PC-9 (cell line): ENCODE measurements at regions not wholly inside any gene's neighbourhood (a gene's known extent, or its start where the extent isn't known, plus 50 kb on each side); places are given as distances from the start of the nearest gene placed in this dataset.

Experiments used
- BruUV-seq: library from RNA; stranded (reverse); fragments of 400-500 nt; replicated peaks from 2 replicates; lab custom pipeline; 2021; lab: Mats Ljungman, UMichigan
- CTCF ChIA-PET: fragments of 300-600 bp; sonication (Branson Sonifier 250); formaldehyde crosslinking; loops from one replicate; lab custom pipeline; 2022; ENCODE audit warnings: antibody characterized with exemption; lab: Charles Lee
- POLR2A ChIA-PET: fragments of 300-600 bp; sonication (Branson Sonifier 250); formaldehyde crosslinking; loops from one replicate; lab custom pipeline; 2022; ENCODE audit warnings: antibody characterized with exemption; ENCODE audit not compliant: unreplicated experiment; lab: Charles Lee
- DNase-seq, 2 experiments: peaks; one replicate each; pipeline versions ENCODE4 v3.0.0 to v3.0.0-alpha.2; 2015 to 2022; ENCODE audit warnings: mixed read lengths in 1 of 2
- H2AFZ ChIP-seq: fragments of 200-600 bp; sonication (generic); 2 replicates; pipeline ENCODE4 v1.8.1; 2017; ENCODE audit warnings: antibody characterized with exemption
- H3F3A ChIP-seq: fragments of 200-600 bp; sonication (generic); 2 replicates; pipeline ENCODE4 v1.8.1; 2017; ENCODE audit warnings: antibody characterized with exemption, mild to moderate bottlenecking, low read depth; ENCODE audit not compliant: insufficient read depth
- H3K27ac ChIP-seq: fragments of 200-600 bp; sonication (generic); 2 replicates; pipeline ENCODE4 v1.6.1; 2016; ENCODE audit warnings: mixed run types
- H3K27me3 ChIP-seq: fragments of 200-600 bp; sonication (generic); 2 replicates; pipeline ENCODE4 v1.6.1; 2016; ENCODE audit warnings: low read depth, mixed run types; ENCODE audit not compliant: insufficient read depth
- H3K36me3 ChIP-seq: fragments of 200-600 bp; sonication (generic); 2 replicates; pipeline ENCODE4 v1.6.1; 2016; ENCODE audit warnings: low read depth, mixed run types
- H3K4me1 ChIP-seq: fragments of 200-600 bp; sonication (generic); replicated peaks from 2 replicates; pipeline ENCODE4 v1.6.1; 2016; ENCODE audit warnings: mixed run types; ENCODE audit not compliant: insufficient read depth
- H3K4me2 ChIP-seq: fragments of 200-600 bp; sonication (generic); 2 replicates; pipeline ENCODE4 v1.6.1; 2017; ENCODE audit warnings: mixed run types
- H3K4me3 ChIP-seq: fragments of 200-600 bp; sonication (generic); 2 replicates; pipeline ENCODE4 v1.6.1; 2016; ENCODE audit warnings: mixed run types
- H3K79me2 ChIP-seq: fragments of 200-600 bp; sonication (generic); 2 replicates; pipeline ENCODE4 v1.6.1; 2017; ENCODE audit warnings: low read depth, mixed run types
- H3K9me2 ChIP-seq: fragments of 200-600 bp; sonication (generic); 2 replicates; pipeline ENCODE4 v1.8.1; 2017; ENCODE audit warnings: mild to moderate bottlenecking; ENCODE audit not compliant: insufficient read depth
- H3K9me3 ChIP-seq: fragments of 200-600 bp; sonication (generic); 2 replicates; pipeline ENCODE4 v1.8.1; 2016; ENCODE audit warnings: low read depth; ENCODE audit not compliant: insufficient read depth
- H4K20me1 ChIP-seq: fragments of 200-600 bp; sonication (generic); 2 replicates; pipeline ENCODE4 v1.8.1; 2017; ENCODE audit not compliant: insufficient read depth
- EZH2 ChIP-seq: fragments of 200-600 bp; sonication (generic); IDR thresholded peaks from 2 replicates; pipeline ENCODE4 v1.8.0; 2017; ENCODE audit warnings: antibody characterized with exemption, low read depth
- intact Hi-C: fragments of 100-400 bp; cut with micrococcal nuclease; formaldehyde crosslinking; loops from one replicate; pipeline ENCODE4 v1.10.0; 2022; ENCODE audit not compliant: unreplicated experiment
- TF ChIP-seq, protein P1 (sequence below): fragments of 200-600 bp; sonication (generic); conservative IDR thresholded peaks from 2 replicates; pipeline ENCODE4 v1.6.1; 2017; ENCODE audit warnings: mixed run types, antibody characterized with exemption, mild to moderate bottlenecking, moderate library complexity

- H3F3A ChIP-seq: no peaks in the 10 kb centered on the region
- no peak overlapping the region for H3K27ac ChIP-seq
- TF ChIP-seq, protein P1, sequence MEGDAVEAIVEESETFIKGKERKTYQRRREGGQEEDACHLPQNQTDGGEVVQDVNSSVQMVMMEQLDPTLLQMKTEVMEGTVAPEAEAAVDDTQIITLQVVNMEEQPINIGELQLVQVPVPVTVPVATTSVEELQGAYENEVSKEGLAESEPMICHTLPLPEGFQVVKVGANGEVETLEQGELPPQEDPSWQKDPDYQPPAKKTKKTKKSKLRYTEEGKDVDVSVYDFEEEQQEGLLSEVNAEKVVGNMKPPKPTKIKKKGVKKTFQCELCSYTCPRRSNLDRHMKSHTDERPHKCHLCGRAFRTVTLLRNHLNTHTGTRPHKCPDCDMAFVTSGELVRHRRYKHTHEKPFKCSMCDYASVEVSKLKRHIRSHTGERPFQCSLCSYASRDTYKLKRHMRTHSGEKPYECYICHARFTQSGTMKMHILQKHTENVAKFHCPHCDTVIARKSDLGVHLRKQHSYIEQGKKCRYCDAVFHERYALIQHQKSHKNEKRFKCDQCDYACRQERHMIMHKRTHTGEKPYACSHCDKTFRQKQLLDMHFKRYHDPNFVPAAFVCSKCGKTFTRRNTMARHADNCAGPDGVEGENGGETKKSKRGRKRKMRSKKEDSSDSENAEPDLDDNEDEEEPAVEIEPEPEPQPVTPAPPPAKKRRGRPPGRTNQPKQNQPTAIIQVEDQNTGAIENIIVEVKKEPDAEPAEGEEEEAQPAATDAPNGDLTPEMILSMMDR: no peak
- no peaks in the 10 kb centered on the region for H3K79me2 ChIP-seq
- no peak overlapping the region for H3K4me2 ChIP-seq
- no peak overlapping the region for H2AFZ ChIP-seq
- H3K27me3 ChIP-seq: no peaks in the 10 kb centered on the region
- no peaks in the 10 kb centered on the region for H3K36me3 ChIP-seq
- ChIA-PET POLR2A (no interaction called here), CTCF (no interaction called here)
- H3K9me3 ChIP-seq: no peaks in the 10 kb centered on the region
- intact Hi-C loops: no loop called here
- no peak overlapping the region for H3K4me3 ChIP-seq
- H4K20me1 ChIP-seq: no peaks in the 10 kb centered on the region
- no peaks in the 10 kb centered on the region for H3K9me2 ChIP-seq
- H3K4me1 ChIP-seq: no peaks in the 10 kb centered on the region
- no TSS peak for BruUV-seq
- no peak for DNase-seq
Observed at GRCh38 chr11:13861411-13861810, 101.1 kb upstream of the SPON1 start.

DNA sequence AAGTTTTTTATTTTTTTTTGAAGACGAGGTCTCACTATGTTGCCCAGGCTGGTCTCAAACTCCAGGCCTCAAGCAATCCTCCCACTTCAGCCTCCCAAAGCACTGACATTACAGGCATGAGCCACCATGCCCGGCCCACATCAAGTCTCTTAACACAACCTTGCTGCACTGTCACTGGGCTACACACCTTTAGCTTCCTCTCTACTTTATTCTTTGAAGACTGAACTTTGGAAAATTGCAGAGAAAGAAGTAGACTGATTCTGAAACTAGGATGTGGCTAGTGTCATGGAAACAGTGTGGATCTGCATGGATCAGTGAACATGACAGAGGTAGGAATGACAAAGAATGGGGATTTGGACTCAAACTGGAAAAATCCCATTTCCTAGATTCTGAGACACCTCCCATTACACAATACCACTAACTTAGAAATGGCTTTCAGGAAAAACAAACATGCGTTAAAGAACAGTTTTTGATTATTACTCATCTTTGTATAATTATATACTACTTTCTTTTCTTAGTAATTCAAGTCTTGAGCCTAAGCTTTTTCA lies 99.6 kb upstream of the SPON1 start:
- no peak overlapping the region for H3K4me3 ChIP-seq
- CTCF ChIA-PET: no interaction called here

DNA sequence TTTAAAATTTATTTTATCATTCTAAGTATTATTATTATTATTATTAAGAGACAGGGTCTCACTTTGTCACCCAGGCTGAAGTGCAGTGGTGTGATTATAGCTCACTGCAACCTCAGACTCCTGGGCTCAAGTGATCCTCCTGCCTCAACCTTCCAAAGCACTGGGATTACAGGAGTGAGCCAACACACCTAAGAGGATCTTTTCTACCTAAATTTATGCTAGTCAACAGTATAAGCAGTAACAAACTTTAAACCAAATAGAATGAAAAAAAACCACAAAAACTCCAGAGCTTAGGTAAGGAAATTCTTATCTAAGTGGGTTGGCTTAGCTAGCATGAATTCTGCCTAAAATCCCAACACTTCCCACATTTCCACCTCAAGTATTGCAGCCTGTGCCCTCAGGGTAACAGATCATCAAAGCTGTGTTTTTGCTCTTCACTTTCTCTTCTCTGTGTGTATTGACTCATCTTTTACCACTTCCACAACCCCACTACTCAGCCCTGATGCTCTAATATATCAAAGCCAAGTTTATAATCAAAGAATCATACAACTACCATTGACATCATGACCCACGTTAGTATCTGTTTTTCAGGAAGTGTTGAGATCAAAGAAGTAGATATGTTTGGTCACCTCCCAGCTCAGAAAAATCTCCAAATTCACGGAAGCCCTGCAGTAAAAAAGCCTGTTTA lies 93.7 kb upstream of the SPON1 start:
- Histone ChIP-seq H3F3A (peaks cover 11% of the 10 kb centered on the region), H3K36me3 (no peaks in the 10 kb centered on the region), H3K4me3 (no peak overlapping the region), H3K79me2 (no peaks in the 10 kb centered on the region), H3K27me3 (no peaks in the 10 kb centered on the region), H2AFZ (no peak overlapping the region), H3K27ac (no peak overlapping the region), H3K4me2 (no peak overlapping the region), H3K9me2 (no peaks in the 10 kb centered on the region), H3K9me3 (no peaks in the 10 kb centered on the region), H3K4me1 (peaks cover 18% of the 10 kb centered on the region), H4K20me1 (no peaks in the 10 kb centered on the region)
- DNase-seq: no peak
- TF ChIP-seq EZH2: no peak
- TF ChIP-seq, protein P1: no peak
- no TSS peak for BruUV-seq
- POLR2A ChIA-PET: no interaction called here
- intact Hi-C loops: no loop called here
- CTCF ChIA-PET: no interaction called here

More for the DNA sequence above, 99.6 kb upstream of the SPON1 start:
- Histone ChIP-seq H3K27me3 (no peaks in the 10 kb centered on the region), H3F3A (no peaks in the 10 kb centered on the region), H3K9me3 (no peaks in the 10 kb centered on the region), H3K36me3 (no peaks in the 10 kb centered on the region), H3K9me2 (no peaks in the 10 kb centered on the region), H3K79me2 (no peaks in the 10 kb centered on the region), H3K27ac (no peak overlapping the region), H2AFZ (no peak overlapping the region), H3K4me2 (no peak overlapping the region), H3K4me1 (no peaks in the 10 kb centered on the region), H4K20me1 (no peaks in the 10 kb centered on the region)
- TF ChIP-seq EZH2: no peak
- TF ChIP-seq, protein P1: no peak
- peak in 1 of 2 experiments; percentile 39 for DNase-seq
- POLR2A ChIA-PET: no interaction called here
- intact Hi-C loops: no loop called here
- no TSS peak for BruUV-seq
